OCI-LY3 (cell line): ENCODE measurements at regions not wholly inside any gene's neighbourhood (a gene's known extent, or its start where the extent isn't known, plus 50 kb on each side); places are given as distances from the start of the nearest gene placed in this dataset.

Experiments
- H2AFZ ChIP-seq: fragments of 200-600, 300-600 bp; shearing (Covaris generic); 2 replicates; pipeline ENCODE4 v1.6.0; 2014; ENCODE audit warnings: antibody characterized with exemption, low read depth, low read length
- H3K27ac ChIP-seq: fragments of 200-600, 300-600 bp; sonication (generic); 2 replicates; pipeline ENCODE4 v1.5.1; 2014; ENCODE audit warnings: mild to moderate bottlenecking, low read length, moderate library complexity, mixed read lengths
- H3K27me3 ChIP-seq: fragments of 200-600, 300-600 bp; sonication (generic); 2 replicates; pipeline ENCODE4 v1.6.1; 2014; ENCODE audit warnings: low read depth, low read length, mixed read lengths
- H3K36me3 ChIP-seq: fragments of 200-600, 300-600 bp; sonication (generic); replicated peaks from 2 replicates; pipeline ENCODE3; 2014; ENCODE audit warnings: low read depth, low read length, mixed read lengths
- H3K4me1 ChIP-seq: fragments of 300-600, 200-600 bp; sonication (generic); 2 replicates; pipeline ENCODE4 v1.6.1; 2014; ENCODE audit warnings: low read length, mixed read lengths
- H3K4me2 ChIP-seq: fragments of 200-600, 300-600 bp; sonication (generic); 2 replicates; pipeline ENCODE4 v1.6.1; 2014; ENCODE audit warnings: low read length, mixed read lengths
- H3K4me3 ChIP-seq: fragments of 300-600, 200-600 bp; sonication (generic); 2 replicates; pipeline ENCODE4 v1.5.1; 2014; ENCODE audit warnings: antibody characterized with exemption, mild to moderate bottlenecking, low read length, moderate library complexity
- H3K79me2 ChIP-seq: fragments of 300-600, 200-600 bp; shearing (Covaris generic); 2 replicates; pipeline ENCODE4 v1.6.1; 2014; ENCODE audit warnings: mild to moderate bottlenecking, low read length, mixed read lengths
- H3K9ac ChIP-seq: fragments of 300-600, 200-600 bp; shearing (Covaris generic); 2 replicates; pipeline ENCODE4 v1.6.0; 2014; ENCODE audit warnings: mild to moderate bottlenecking, low read length, moderate library complexity
- H3K9me3 ChIP-seq: fragments of 200-600, 300-600 bp; shearing (Covaris generic); 2 replicates; pipeline ENCODE4 v1.6.1; 2014; ENCODE audit warnings: low read length, mixed read lengths; ENCODE audit not compliant: insufficient read depth
- H4K20me1 ChIP-seq: fragments of 200-600, 300-600 bp; sonication (generic); 2 replicates; pipeline ENCODE4 v1.6.1; 2016; ENCODE audit warnings: low read length, mixed read lengths; ENCODE audit not compliant: insufficient read depth
- CTCF ChIP-seq: fragments of 200-600, 300-600 bp; sonication (generic); IDR thresholded peaks from 2 replicates; pipeline ENCODE4 v1.5.1; 2014; ENCODE audit warnings: antibody characterized with exemption, low read length, low read depth
- EZH2phosphoT487 ChIP-seq: fragments of 200-600 bp; shearing (Covaris generic); IDR thresholded peaks from 2 replicates; pipeline ENCODE4 v1.6.1; 2018; ENCODE audit warnings: antibody characterized with exemption, mixed run types, low read depth

- Histone ChIP-seq H3K9ac (no peak overlapping the region), H4K20me1 (no peaks in the 10 kb centered on the region), H3K9me3 (no peaks in the 10 kb centered on the region), H3K27me3 (peaks cover 5% of the 10 kb centered on the region), H2AFZ (no peak overlapping the region), H3K36me3 (no peaks in the 10 kb centered on the region), H3K79me2 (no peaks in the 10 kb centered on the region), H3K27ac (no peak overlapping the region), H3K4me3 (no peak overlapping the region), H3K4me2 (no peak overlapping the region), H3K4me1 (no peaks in the 10 kb centered on the region)
- TF ChIP-seq EZH2phosphoT487: no peak
- no peak for TF ChIP-seq CTCF
Measured at GRCh38 chr14:98819867-98820206, 452.2 kb downstream of the BCL11B start.

- no peaks in the 10 kb centered on the region for H3K27me3 ChIP-seq
- no peak overlapping the region for H3K4me3 ChIP-seq
- no peaks in the 10 kb centered on the region for H3K79me2 ChIP-seq
- H3K9me3 ChIP-seq: no peaks in the 10 kb centered on the region
- no peaks in the 10 kb centered on the region for H3K36me3 ChIP-seq
- no peak overlapping the region for H3K4me2 ChIP-seq
- TF ChIP-seq EZH2phosphoT487 (no peak), CTCF (no peak)
- no peaks in the 10 kb centered on the region; the same call in 1 of the 2 replicates for H3K4me1 ChIP-seq
- no peaks in the 10 kb centered on the region for H4K20me1 ChIP-seq
- H2AFZ ChIP-seq: no peak overlapping the region
- H3K27ac ChIP-seq: no peak overlapping the region
- H3K9ac ChIP-seq: no peak overlapping the region
Measured at GRCh38 chr14:98822917-98823316, 449.1 kb downstream of the BCL11B start.

- Histone ChIP-seq H3K9me3 (no peaks in the 10 kb centered on the region), H2AFZ (no peak overlapping the region), H3K4me2 (no peak overlapping the region), H3K4me1 (no peaks in the 10 kb centered on the region; the same call in 1 of the 2 replicates), H4K20me1 (no peaks in the 10 kb centered on the region), H3K79me2 (no peaks in the 10 kb centered on the region), H3K27ac (no peak overlapping the region), H3K4me3 (no peak overlapping the region), H3K36me3 (no peaks in the 10 kb centered on the region), H3K9ac (no peak overlapping the region), H3K27me3 (no peaks in the 10 kb centered on the region)
- TF ChIP-seq EZH2phosphoT487: no peak
- TF ChIP-seq CTCF: no peak
Measured at GRCh38 chr14:98826618-98827017, 445.4 kb downstream of the BCL11B start.

GRCh38 chr14:98834119-98834518 is 437.9 kb downstream of the BCL11B start:
- no peaks in the 10 kb centered on the region for H3K9me3 ChIP-seq
- no peak overlapping the region for H3K4me2 ChIP-seq
- no peak overlapping the region for H3K9ac ChIP-seq
- no peak overlapping the region for H3K4me3 ChIP-seq
- no peak overlapping the region for H3K27ac ChIP-seq
- H3K27me3 ChIP-seq: no peaks in the 10 kb centered on the region
- no peak overlapping the region for H2AFZ ChIP-seq
- peaks cover 3% of the 10 kb centered on the region for H3K36me3 ChIP-seq
- H3K79me2 ChIP-seq: no peaks in the 10 kb centered on the region
- TF ChIP-seq CTCF (no peak), EZH2phosphoT487 (no peak)
- no peaks in the 10 kb centered on the region for H4K20me1 ChIP-seq
- no peaks in the 10 kb centered on the region for H3K4me1 ChIP-seq
